ENCODE measurements at regions not wholly inside any gene's neighbourhood (a gene's known extent, or its start where the extent isn't known, plus 50 kb on each side); places are given as distances from the start of the nearest gene placed in this dataset.

- DNase-seq (ENCODE audit: low read depth in 1 of 2, low spot score in 1 of 2): no peak
- in situ Hi-C loops (cut with HindIII; ENCODE audit: low pct_unique_long_range_greater_than_20kb, low sequenced_read_pairs): no loop called here
- TF ChIP-seq JUND (IDR thresholded peaks at IDR 0.05; ENCODE audit: low read depth): no peak
These were observed 94.3 kb upstream of the ZFHX3 start for GRCh38 chr16:73142053-73142854.

- in situ Hi-C loops (cut with HindIII; ENCODE audit: low pct_unique_long_range_greater_than_20kb, low sequenced_read_pairs): no loop called here
- DNase-seq (ENCODE audit: low read depth in 1 of 2, low spot score in 1 of 2): no peak
These were observed 93.0 kb upstream of the ZFHX3 start for GRCh38 chr16:73140929-73141328.

GRCh38 chr16:73131156-73131862 is 83.4 kb upstream of the ZFHX3 start:
- DNase-seq (ENCODE audit: low read depth in 1 of 2, low spot score in 1 of 2): no peak
- in situ Hi-C loops (cut with HindIII; ENCODE audit: low pct_unique_long_range_greater_than_20kb, low sequenced_read_pairs): no loop called here

More at GRCh38 chr16:73140929-73141328, 93.0 kb upstream of the ZFHX3 start:
- no peak for TF ChIP-seq JUND (IDR thresholded peaks at IDR 0.05; ENCODE audit: low read depth)

DNA sequence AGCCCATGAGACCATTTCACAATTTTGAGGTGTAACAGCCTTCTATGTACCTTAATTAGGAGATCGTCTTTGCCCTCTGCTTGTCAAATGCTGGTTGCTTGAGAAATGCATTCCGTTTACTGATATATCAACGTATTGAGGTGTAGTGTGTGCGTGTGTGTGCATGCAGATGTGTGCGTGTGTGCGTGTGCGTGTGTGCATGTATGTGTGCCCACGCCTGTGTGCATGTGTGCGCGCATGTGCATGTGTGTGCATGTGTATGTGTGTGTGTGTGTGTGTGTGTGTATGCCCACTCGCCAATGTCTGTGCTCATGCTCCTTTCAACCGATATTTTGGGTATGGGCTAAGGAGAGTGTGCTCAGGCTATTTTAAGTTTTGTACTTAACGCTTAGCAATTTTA is 81.5 kb upstream of the ZFHX3 start:
- no peak for TF ChIP-seq JUND (IDR thresholded peaks at IDR 0.05; ENCODE audit: low read depth)
- in situ Hi-C loops (cut with HindIII; ENCODE audit: low pct_unique_long_range_greater_than_20kb, low sequenced_read_pairs): no loop called here
- no peak for DNase-seq (ENCODE audit: low read depth in 1 of 2, low spot score in 1 of 2)

More at GRCh38 chr16:73131156-73131862, 83.4 kb upstream of the ZFHX3 start:
- no peak for TF ChIP-seq JUND (IDR thresholded peaks at IDR 0.05; ENCODE audit: low read depth)

GRCh38 chr16:73126525-73126853 is 78.6 kb upstream of the ZFHX3 start:
- TF ChIP-seq JUND (IDR thresholded peaks at IDR 0.05; ENCODE audit: low read depth): no peak
- in situ Hi-C loops (cut with HindIII; ENCODE audit: low pct_unique_long_range_greater_than_20kb, low sequenced_read_pairs): no loop called here
- DNase-seq (ENCODE audit: low read depth in 1 of 2, low spot score in 1 of 2): no peak

DNA sequence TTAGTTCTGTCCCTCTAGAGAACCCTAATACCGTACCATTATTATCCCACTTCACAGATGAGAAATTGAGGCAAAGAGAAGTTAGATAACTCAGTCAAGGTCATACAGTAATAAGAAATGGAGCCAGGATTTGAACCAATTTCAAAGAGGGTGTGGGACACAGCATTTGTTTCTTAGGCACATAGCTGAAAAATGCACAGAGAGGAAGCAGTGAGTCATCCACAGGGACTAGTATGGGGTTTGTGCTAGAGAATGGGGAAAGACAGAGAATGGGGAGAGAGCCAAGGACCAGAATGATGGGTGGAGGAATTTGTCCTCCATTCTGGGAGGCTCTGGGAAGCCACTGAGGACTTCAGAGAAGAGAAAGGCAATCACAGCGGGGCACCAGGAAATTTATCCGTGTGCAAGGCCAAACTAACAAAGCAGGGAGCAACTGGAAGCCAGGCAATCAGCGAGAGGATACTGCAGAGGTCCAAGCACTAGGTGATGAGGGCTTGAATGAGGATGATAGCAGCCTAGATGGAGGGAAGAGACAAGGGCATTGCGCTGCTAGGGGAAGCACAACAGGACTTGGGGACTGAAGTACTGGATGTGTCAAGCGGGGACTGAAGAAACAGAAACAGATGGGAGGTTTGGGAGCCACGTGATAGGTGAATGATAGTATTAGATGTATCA is 78.1 kb upstream of the ZFHX3 start:
- TF ChIP-seq JUND (IDR thresholded peaks at IDR 0.05; ENCODE audit: low read depth): no peak
- in situ Hi-C loops (cut with HindIII; ENCODE audit: low pct_unique_long_range_greater_than_20kb, low sequenced_read_pairs): no loop called here
- no peak for DNase-seq (ENCODE audit: low read depth in 1 of 2, low spot score in 1 of 2)

- no peak for DNase-seq (ENCODE audit: low read depth in 1 of 2, low spot score in 1 of 2)
- TF ChIP-seq JUND (IDR thresholded peaks at IDR 0.05; ENCODE audit: low read depth): no peak
These were observed 76.9 kb upstream of the ZFHX3 start for GRCh38 chr16:73124665-73125375.

GRCh38 chr16:73124097-73124652 is 76.2 kb upstream of the ZFHX3 start:
- no peak for TF ChIP-seq JUND (IDR thresholded peaks at IDR 0.05; ENCODE audit: low read depth)
- in situ Hi-C loops (cut with HindIII; ENCODE audit: low pct_unique_long_range_greater_than_20kb, low sequenced_read_pairs): no loop called here

More at GRCh38 chr16:73124665-73125375, 76.9 kb upstream of the ZFHX3 start:
- in situ Hi-C loops (cut with HindIII; ENCODE audit: low pct_unique_long_range_greater_than_20kb, low sequenced_read_pairs): no loop called here

GRCh38 chr16:73122604-73123391 is 74.9 kb upstream of the ZFHX3 start:
- in situ Hi-C loops (cut with HindIII; ENCODE audit: low pct_unique_long_range_greater_than_20kb, low sequenced_read_pairs): no loop called here
- DNase-seq (ENCODE audit: low read depth in 1 of 2, low spot score in 1 of 2): no peak
- TF ChIP-seq JUND (IDR thresholded peaks at IDR 0.05; ENCODE audit: low read depth): no peak

More at GRCh38 chr16:73124097-73124652, 76.2 kb upstream of the ZFHX3 start:
- DNase-seq (ENCODE audit: low read depth in 1 of 2, low spot score in 1 of 2): no peak

- in situ Hi-C loops (cut with HindIII; ENCODE audit: low pct_unique_long_range_greater_than_20kb, low sequenced_read_pairs): no loop called here
- DNase-seq (ENCODE audit: low read depth in 1 of 2, low spot score in 1 of 2): peak in 1 of 2 experiments; percentile 44
- TF ChIP-seq JUND (IDR thresholded peaks at IDR 0.05; ENCODE audit: low read depth): no peak
These were observed 68.6 kb upstream of the ZFHX3 start for GRCh38 chr16:73116576-73116975.

DNA sequence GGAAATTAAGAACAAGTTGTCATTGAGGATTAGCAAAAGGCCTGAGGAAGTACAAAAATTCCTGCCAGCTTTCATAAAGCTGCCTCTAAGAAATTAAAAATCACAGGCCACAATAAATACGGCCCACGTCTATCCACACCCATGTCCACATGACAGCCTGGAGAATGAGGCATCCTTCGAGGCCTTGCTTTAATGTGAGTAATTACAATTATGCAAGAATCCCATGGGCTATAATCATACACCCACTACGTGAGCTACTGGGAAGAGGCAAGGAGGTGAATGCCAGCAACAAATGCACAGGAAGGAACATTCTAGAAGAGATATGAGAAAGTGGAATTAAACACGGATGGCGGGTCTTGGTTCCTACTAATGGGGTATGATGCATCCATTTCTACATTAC is 65.4 kb upstream of the ZFHX3 start:
- no peak for DNase-seq (ENCODE audit: low read depth in 1 of 2, low spot score in 1 of 2)
- no peak for TF ChIP-seq JUND (IDR thresholded peaks at IDR 0.05; ENCODE audit: low read depth)
- in situ Hi-C loops (cut with HindIII; ENCODE audit: low pct_unique_long_range_greater_than_20kb, low sequenced_read_pairs): no loop called here

Data from T47D (cell line).